Retina (tissue), 1 donor: ENCODE measurements at regions not wholly inside any gene's neighbourhood (a gene's known extent, or its start where the extent isn't known, plus 50 kb on each side); places are given as distances from the start of the nearest gene placed in this dataset.

Experiments used
- DNase-seq: peaks from one replicate; pipeline ENCODE4 v3.0.0-alpha.2; 2016

DNA sequence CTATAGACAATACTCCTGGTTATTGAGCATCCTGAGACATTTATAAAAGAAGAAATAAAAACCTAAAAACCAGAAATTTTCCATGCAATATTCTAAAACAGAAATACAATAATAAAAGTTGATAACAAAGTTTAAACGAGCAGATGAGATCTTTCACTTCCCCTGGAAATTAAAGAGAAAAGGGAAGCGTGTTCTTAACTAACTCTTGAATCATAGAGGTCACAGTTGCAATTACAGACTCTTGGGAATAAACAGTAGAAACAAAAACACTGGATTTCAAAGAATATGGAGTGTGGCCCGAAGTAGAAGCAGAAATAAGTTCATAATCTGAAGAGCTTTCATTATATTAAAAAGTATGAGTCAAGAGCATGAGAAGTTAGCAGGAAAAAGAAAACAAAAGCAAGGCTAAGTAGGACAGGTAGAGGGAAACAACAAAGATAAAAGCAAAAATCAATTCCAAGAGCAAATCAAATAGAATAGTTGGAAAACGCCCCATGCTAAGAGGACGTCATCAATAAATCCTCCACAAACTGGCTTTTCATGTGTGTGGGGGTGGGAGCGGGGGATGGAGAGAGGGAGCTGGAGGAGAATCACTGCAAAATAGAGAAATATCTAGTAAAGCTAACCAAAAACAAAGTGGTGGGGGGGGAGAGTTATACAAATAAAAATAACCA is 55.2 kb upstream of the C10orf71 start:
- no peak for DNase-seq

GRCh38 chr10:49243139-49243538 is 54.9 kb upstream of the TMEM273 start:
- no peak for DNase-seq

GRCh38 chr10:49242604-49243003 is 54.4 kb upstream of the TMEM273 start:
- no peak for DNase-seq

DNA sequence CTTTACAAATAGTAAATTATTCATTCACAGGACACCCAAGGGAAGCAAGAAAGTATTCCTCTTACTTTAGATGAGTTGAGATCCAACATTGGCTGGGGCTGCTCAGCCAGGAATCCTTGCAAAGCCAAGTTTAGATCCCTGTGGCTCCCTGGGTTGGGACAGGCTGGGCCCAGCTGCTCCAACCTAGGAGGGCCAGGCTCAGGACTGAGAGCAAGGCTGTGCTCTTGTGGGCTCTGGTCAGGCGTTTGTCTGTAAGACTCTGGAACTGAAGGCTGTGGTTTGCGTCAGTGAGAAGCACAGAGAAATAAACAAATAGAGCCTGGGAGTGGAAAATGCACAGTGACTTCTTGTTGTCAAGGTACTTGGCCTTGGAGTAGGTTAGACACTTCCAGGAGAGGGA is 53.2 kb upstream of the TMEM273 start:
- DNase-seq: peak; percentile 20

DNA sequence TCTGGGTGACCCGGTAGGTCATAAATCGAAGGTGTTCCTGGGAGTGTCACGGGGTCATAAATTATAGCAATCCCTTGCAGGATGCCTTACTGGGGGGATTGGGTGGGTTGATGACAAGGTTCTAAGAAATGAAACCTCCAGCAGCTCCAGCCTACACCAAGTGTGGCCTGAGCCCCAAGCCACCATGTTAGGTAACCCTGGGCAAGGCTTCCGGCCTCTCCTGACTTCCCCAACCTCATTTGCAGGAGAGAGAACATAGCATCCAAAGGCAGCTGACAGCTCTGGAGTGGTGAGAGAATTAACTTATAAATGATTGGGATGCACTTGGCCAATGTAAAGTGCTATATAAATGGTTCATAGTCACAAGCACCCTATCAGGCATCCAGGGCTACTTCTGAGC is 52.8 kb upstream of the TMEM273 start:
- DNase-seq: no peak
